Loucy (cell line): ENCODE measurements at regions not wholly inside any gene's neighbourhood (a gene's known extent, or its start where the extent isn't known, plus 50 kb on each side); places are given as distances from the start of the nearest gene placed in this dataset.

ENCODE experiments used
- H2AFZ ChIP-seq: fragments of 200-600 bp; sonication (generic); 2 replicates; pipeline ENCODE4 v1.6.0; 2016; ENCODE audit warnings: antibody characterized with exemption, mild to moderate bottlenecking, low read length, moderate library complexity
- H3F3A ChIP-seq: fragments of 200-600 bp; 2 replicates; pipeline ENCODE4 v1.6.0; 2016; ENCODE audit warnings: antibody characterized with exemption, low read depth, mild to moderate bottlenecking
- H3K27me3 ChIP-seq: fragments of 200-600 bp; sonication (generic); 2 replicates; pipeline ENCODE4 v1.6.1; 2014; ENCODE audit warnings: low read length, mild to moderate bottlenecking; ENCODE audit not compliant: insufficient read depth, poor library complexity, severe bottlenecking
- H3K36me3 ChIP-seq: fragments of 200-600 bp; sonication (generic); 2 replicates; pipeline ENCODE4 v1.6.1; 2016; ENCODE audit warnings: low read length; ENCODE audit not compliant: insufficient read depth
- H3K4me1 ChIP-seq: fragments of 200-600 bp; sonication (generic); 2 replicates; pipeline ENCODE4 v1.5.1; 2014; ENCODE audit warnings: low read length, mild to moderate bottlenecking; ENCODE audit not compliant: insufficient read depth, poor library complexity, severe bottlenecking
- H3K4me2 ChIP-seq: fragments of 200-600 bp; sonication (generic); 2 replicates; pipeline ENCODE4 v1.6.0; 2014; ENCODE audit warnings: antibody characterized with exemption, low read length, low read depth, mild to moderate bottlenecking; ENCODE audit not compliant: poor library complexity, severe bottlenecking
- H3K4me3 ChIP-seq: fragments of 200-600 bp; sonication (generic); 2 replicates; pipeline ENCODE4 v1.5.1; 2014; ENCODE audit warnings: low read length, mild to moderate bottlenecking, mixed read lengths; ENCODE audit not compliant: poor library complexity, severe bottlenecking
- H3K79me2 ChIP-seq: fragments of 200-600 bp; sonication (generic); 2 replicates; pipeline ENCODE4 v1.6.1; 2014; ENCODE audit warnings: low read length; ENCODE audit not compliant: insufficient read depth
- H3K9ac ChIP-seq: fragments of 200-600 bp; sonication (generic); 2 replicates; pipeline ENCODE4 v1.6.0; 2014; ENCODE audit warnings: mild to moderate bottlenecking, low read depth, low read length, moderate library complexity; ENCODE audit not compliant: poor library complexity, severe bottlenecking
- H3K9me2 ChIP-seq: fragments of 200-600 bp; sonication (generic); replicated peaks from 2 replicates; pipeline ENCODE4 v1.6.1; 2016; ENCODE audit warnings: low read depth, low read length, mixed read lengths
- H3K9me3 ChIP-seq: fragments of 200-600 bp; sonication (generic); 2 replicates; pipeline ENCODE4 v1.6.1; 2014; ENCODE audit warnings: mild to moderate bottlenecking, antibody characterized with exemption, low read length, low read depth; ENCODE audit not compliant: insufficient read depth
- H4K20me1 ChIP-seq: fragments of 200-600 bp; sonication (generic); 2 replicates; pipeline ENCODE4 v1.6.0; 2014; ENCODE audit warnings: antibody characterized with exemption, low read length, mild to moderate bottlenecking; ENCODE audit not compliant: insufficient read depth, poor library complexity, severe bottlenecking
- EZH2phosphoT487 ChIP-seq: fragments of 200-600 bp; IDR thresholded peaks from 2 replicates; pipeline ENCODE4 v1.6.1; 2018; ENCODE audit warnings: antibody characterized with exemption, mild to moderate bottlenecking, moderate library complexity, borderline replicate concordance
- TF ChIP-seq, protein P1 (sequence below): fragments of 200-600 bp; sonication (generic); conservative IDR thresholded peaks from 2 replicates; pipeline ENCODE4 v1.5.1; 2014; ENCODE audit warnings: mild to moderate bottlenecking, antibody characterized with exemption, low read length

GRCh38 chr1:11414926-11415538, 63.9 kb upstream of the DISP3 start:
- no peaks in the 10 kb centered on the region for H4K20me1 ChIP-seq
- H3K4me1 ChIP-seq = no peaks in the 10 kb centered on the region
- H3K4me3 ChIP-seq = no peak overlapping the region
- H2AFZ ChIP-seq = no peak overlapping the region
- no peaks in the 10 kb centered on the region for H3K9me3 ChIP-seq
- no peak for TF ChIP-seq EZH2phosphoT487
- TF ChIP-seq, protein P1, sequence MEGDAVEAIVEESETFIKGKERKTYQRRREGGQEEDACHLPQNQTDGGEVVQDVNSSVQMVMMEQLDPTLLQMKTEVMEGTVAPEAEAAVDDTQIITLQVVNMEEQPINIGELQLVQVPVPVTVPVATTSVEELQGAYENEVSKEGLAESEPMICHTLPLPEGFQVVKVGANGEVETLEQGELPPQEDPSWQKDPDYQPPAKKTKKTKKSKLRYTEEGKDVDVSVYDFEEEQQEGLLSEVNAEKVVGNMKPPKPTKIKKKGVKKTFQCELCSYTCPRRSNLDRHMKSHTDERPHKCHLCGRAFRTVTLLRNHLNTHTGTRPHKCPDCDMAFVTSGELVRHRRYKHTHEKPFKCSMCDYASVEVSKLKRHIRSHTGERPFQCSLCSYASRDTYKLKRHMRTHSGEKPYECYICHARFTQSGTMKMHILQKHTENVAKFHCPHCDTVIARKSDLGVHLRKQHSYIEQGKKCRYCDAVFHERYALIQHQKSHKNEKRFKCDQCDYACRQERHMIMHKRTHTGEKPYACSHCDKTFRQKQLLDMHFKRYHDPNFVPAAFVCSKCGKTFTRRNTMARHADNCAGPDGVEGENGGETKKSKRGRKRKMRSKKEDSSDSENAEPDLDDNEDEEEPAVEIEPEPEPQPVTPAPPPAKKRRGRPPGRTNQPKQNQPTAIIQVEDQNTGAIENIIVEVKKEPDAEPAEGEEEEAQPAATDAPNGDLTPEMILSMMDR = no peak
- no peaks in the 10 kb centered on the region for H3K36me3 ChIP-seq
- H3K79me2 ChIP-seq = no peaks in the 10 kb centered on the region
- no peaks in the 10 kb centered on the region for H3K9me2 ChIP-seq
- H3K27me3 ChIP-seq = no peaks in the 10 kb centered on the region
- H3K4me2 ChIP-seq = no peak overlapping the region
- H3F3A ChIP-seq = no peaks in the 10 kb centered on the region
- H3K9ac ChIP-seq = no peak overlapping the region

DNA sequence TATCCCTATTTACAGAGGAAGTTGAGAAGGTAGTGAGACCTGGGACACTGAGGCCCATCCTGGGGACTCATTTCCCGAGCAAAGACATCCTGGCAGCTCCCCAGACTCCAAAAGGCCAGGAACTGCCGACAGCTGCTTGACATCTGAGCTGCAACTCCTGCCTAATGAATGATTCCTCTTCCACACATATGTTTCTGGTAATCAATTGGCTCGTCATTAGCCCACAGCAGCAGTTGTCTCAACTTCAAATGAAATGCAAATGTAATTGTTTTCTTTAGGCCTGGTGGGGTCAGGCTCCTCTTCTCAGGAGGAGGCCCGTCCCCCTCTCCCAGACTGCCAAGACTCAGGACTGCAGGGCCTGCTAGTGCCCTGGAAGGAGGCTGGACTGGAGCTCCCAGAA, 61.8 kb upstream of the DISP3 start:
- H3F3A ChIP-seq = no peaks in the 10 kb centered on the region
- H3K79me2 ChIP-seq = no peaks in the 10 kb centered on the region
- H3K4me1 ChIP-seq = no peaks in the 10 kb centered on the region
- no peaks in the 10 kb centered on the region for H3K9me2 ChIP-seq
- H4K20me1 ChIP-seq = no peaks in the 10 kb centered on the region
- H3K36me3 ChIP-seq = no peaks in the 10 kb centered on the region
- no peak overlapping the region for H3K9ac ChIP-seq
- H2AFZ ChIP-seq = no peak overlapping the region
- no peak overlapping the region for H3K4me3 ChIP-seq
- no peaks in the 10 kb centered on the region for H3K27me3 ChIP-seq
- H3K9me3 ChIP-seq = no peaks in the 10 kb centered on the region
- no peak overlapping the region for H3K4me2 ChIP-seq
- TF ChIP-seq, protein P1 = no peak
- TF ChIP-seq EZH2phosphoT487 = no peak

GRCh38 chr1:11418056-11418455, 60.9 kb upstream of the DISP3 start:
- no peak overlapping the region for H3K9ac ChIP-seq
- H3K4me2 ChIP-seq = no peak overlapping the region
- no peaks in the 10 kb centered on the region for H3K9me3 ChIP-seq
- no peaks in the 10 kb centered on the region for H3K36me3 ChIP-seq
- H3K4me1 ChIP-seq = no peaks in the 10 kb centered on the region
- no peaks in the 10 kb centered on the region for H3F3A ChIP-seq
- no peaks in the 10 kb centered on the region for H3K79me2 ChIP-seq
- no peak overlapping the region for H2AFZ ChIP-seq
- H3K27me3 ChIP-seq = no peaks in the 10 kb centered on the region
- H4K20me1 ChIP-seq = no peaks in the 10 kb centered on the region
- no peak overlapping the region for H3K4me3 ChIP-seq
- TF ChIP-seq, protein P1 = no peak
- no peak for TF ChIP-seq EZH2phosphoT487
- no peaks in the 10 kb centered on the region for H3K9me2 ChIP-seq
